H9 (cell line): ENCODE measurements at regions not wholly inside any gene's neighbourhood (a gene's known extent, or its start where the extent isn't known, plus 50 kb on each side); places are given as distances from the start of the nearest gene placed in this dataset.

Experiments used
- DNase-seq: peaks from one replicate; pipeline ENCODE4 v3.0.0-alpha.2; 2017
- H2AFZ ChIP-seq: one replicate; pipeline ENCODE4 v1.6.1; 2013; ENCODE audit warnings: mild to moderate bottlenecking, low read length, control low read depth, moderate library complexity
- H2AK5ac ChIP-seq: 2 replicates; pipeline ENCODE4 v1.6.1; 2013; ENCODE audit warnings: low read length, control low read depth, mixed read lengths; ENCODE audit not compliant: insufficient read length
- H2BK120ac ChIP-seq: one replicate; pipeline ENCODE4 v1.6.1; 2013; ENCODE audit warnings: low read depth, mild to moderate bottlenecking, low read length, control low read depth, inconsistent platforms; ENCODE audit not compliant: poor library complexity, severe bottlenecking
- H2BK12ac ChIP-seq: 2 replicates; pipeline ENCODE4 v1.6.1; 2013; ENCODE audit warnings: low read length, control low read depth, mixed read lengths, low read depth; ENCODE audit not compliant: insufficient read length
- H2BK15ac ChIP-seq: 2 replicates; pipeline ENCODE4 v1.6.1; 2013; ENCODE audit warnings: low read depth, low read length, control low read depth
- H2BK20ac ChIP-seq: one replicate; pipeline ENCODE4 v1.6.1; 2013; ENCODE audit warnings: low read depth, mild to moderate bottlenecking, low read length, control low read depth, inconsistent platforms; ENCODE audit not compliant: poor library complexity, severe bottlenecking
- H2BK5ac ChIP-seq: 2 replicates; pipeline ENCODE4 v1.6.1; 2013; ENCODE audit warnings: low read length, control low read depth, mixed read lengths; ENCODE audit not compliant: insufficient read length
- H3K14ac ChIP-seq: 2 replicates; pipeline ENCODE4 v1.6.1; 2013; ENCODE audit warnings: low read length, control low read depth; ENCODE audit not compliant: insufficient read depth
- H3K18ac ChIP-seq: 2 replicates; pipeline ENCODE4 v1.6.1; 2013; ENCODE audit warnings: low read depth, mild to moderate bottlenecking, mixed read lengths, low read length, control low read depth; ENCODE audit not compliant: insufficient read length
- H3K23ac ChIP-seq: 2 replicates; pipeline ENCODE4 v1.6.1; 2013; ENCODE audit warnings: low read length, control low read depth, mixed read lengths, low read depth; ENCODE audit not compliant: insufficient read length
- H3K23me2 ChIP-seq: 2 replicates; pipeline ENCODE4 v1.6.1; 2013; ENCODE audit warnings: low read depth, mild to moderate bottlenecking, mixed read lengths, low read length, control low read depth; ENCODE audit not compliant: insufficient read length, poor library complexity, severe bottlenecking
- H3K27ac ChIP-seq: 2 replicates; pipeline ENCODE4 v1.5.1; 2013; ENCODE audit warnings: low read length, control low read depth, mixed read lengths, low read depth; ENCODE audit not compliant: insufficient read length
- H3K27me3 ChIP-seq: 2 replicates; pipeline ENCODE4 v1.6.1; 2013; ENCODE audit warnings: low read length, control low read depth, inconsistent platforms; ENCODE audit not compliant: insufficient read depth
- H3K4ac ChIP-seq: 2 replicates; pipeline ENCODE4 v1.6.1; 2013; ENCODE audit warnings: low read depth, mild to moderate bottlenecking, control low read depth, inconsistent platforms, low read length, moderate library complexity
- H3K4me1 ChIP-seq: 2 replicates; pipeline ENCODE4 v1.6.1; 2013; ENCODE audit warnings: low read length, control low read depth, inconsistent platforms; ENCODE audit not compliant: insufficient read depth
- H3K4me2 ChIP-seq: 2 replicates; pipeline ENCODE4 v1.6.1; 2013; ENCODE audit warnings: low read length, control low read depth, mixed read lengths; ENCODE audit not compliant: insufficient read length, insufficient read depth
- H3K56ac ChIP-seq: 2 replicates; pipeline ENCODE4 v1.6.1; 2013; ENCODE audit warnings: low read depth, mild to moderate bottlenecking, mixed read lengths, low read length, control low read depth; ENCODE audit not compliant: insufficient read length
- H3K79me1 ChIP-seq: 2 replicates; pipeline ENCODE4 v1.6.1; 2013; ENCODE audit warnings: low read depth, mild to moderate bottlenecking, moderate library complexity, low read length, control low read depth, inconsistent platforms; ENCODE audit not compliant: insufficient read depth, poor library complexity, severe bottlenecking
- H3K79me2 ChIP-seq: 2 replicates; pipeline ENCODE4 v1.6.1; 2013; ENCODE audit warnings: low read length, control low read depth, inconsistent platforms; ENCODE audit not compliant: insufficient read depth
- H3K9ac ChIP-seq: 2 replicates; pipeline ENCODE4 v1.6.1; 2013; ENCODE audit warnings: low read length, control low read depth, mixed read lengths; ENCODE audit not compliant: insufficient read length; ENCODE audit errors: extremely low read depth
- H3K9me3 ChIP-seq: one replicate; pipeline ENCODE4 v1.6.1; 2013; ENCODE audit warnings: low read depth, low read length, inconsistent platforms; ENCODE audit not compliant: control insufficient read depth
- H3T11ph ChIP-seq: one replicate; pipeline ENCODE4 v1.6.1; 2013; ENCODE audit warnings: mild to moderate bottlenecking, low read length, control low read depth, inconsistent platforms
- H4K20me1 ChIP-seq: one replicate; pipeline ENCODE4 v1.6.1; 2013; ENCODE audit not compliant: control insufficient read depth, insufficient read length, insufficient read depth
- H4K5ac ChIP-seq: 2 replicates; pipeline ENCODE4 v1.6.1; 2013; ENCODE audit warnings: low read depth, mild to moderate bottlenecking, mixed read lengths, low read length, control low read depth; ENCODE audit not compliant: insufficient read length
- H4K8ac ChIP-seq: replicated peaks from 2 replicates; pipeline ENCODE4 v1.6.1; 2013; ENCODE audit warnings: low read length, control low read depth, mixed read lengths, low read depth; ENCODE audit not compliant: insufficient read length
- H4K91ac ChIP-seq: 2 replicates; pipeline ENCODE4 v1.6.1; 2013; ENCODE audit warnings: low read depth, mild to moderate bottlenecking, moderate library complexity, mixed read lengths, low read length, control low read depth; ENCODE audit not compliant: insufficient read length
- H3K27ac Mint-ChIP-seq, 3 experiments: 2 replicates in 2 of 3; 3 replicates in 1 of 3; pipeline ENCODE4 v1.8.0; 2020 to 2021; ENCODE audit warnings: mixed read lengths in 3 of 3, mild to moderate bottlenecking in 1 of 3, moderate library complexity in 1 of 3
- H3K27me3 Mint-ChIP-seq: 2 replicates; pipeline ENCODE4 v1.8.0; 2021; ENCODE audit warnings: low read depth, mild to moderate bottlenecking, moderate library complexity, mixed read lengths
- H3K36me3 Mint-ChIP-seq, 3 experiments: 2 replicates in 2 of 3; 3 replicates in 1 of 3; pipeline ENCODE4 v1.8.0; 2020 to 2021; ENCODE audit warnings: low read depth in 3 of 3, mixed read lengths in 3 of 3; ENCODE audit not compliant: insufficient read depth in 1 of 3
- H3K4me1 Mint-ChIP-seq, 2 experiments: 2 replicates each; pipeline ENCODE4 v1.8.0; 2020; ENCODE audit warnings: mixed read lengths in 2 of 2
- H3K4me3 Mint-ChIP-seq, 2 experiments: 2 replicates in 1 of 2; 3 replicates in 1 of 2; pipeline ENCODE4 v1.8.0; 2020 to 2021; ENCODE audit warnings: mild to moderate bottlenecking in 2 of 2, mixed read lengths in 2 of 2, moderate library complexity in 1 of 2
- H3K9me3 Mint-ChIP-seq, 2 experiments: 2 replicates in 1 of 2; 3 replicates in 1 of 2; pipeline ENCODE4 v1.8.0; 2020; ENCODE audit warnings: mild to moderate bottlenecking in 2 of 2, mixed read lengths in 2 of 2, moderate library complexity in 1 of 2
- WGBS: extraction: QIAGEN DNeasy Blood & Tissue Kit; methylation state at CpG from one replicate; pipeline ENCODE4 v1.1.7; 2013; ENCODE audit warnings: missing lambda C conversion rate, low lambda C conversion rate, mixed read lengths; ENCODE audit not compliant: insufficient read length; ENCODE audit errors: extremely low coverage; 5-methylcytosine and 5-hydroxymethylcytosine counted together
- TF ChIP-seq, protein P1 (sequence below): fragments of 200-600 bp; sonication (generic); conservative IDR thresholded peaks from 3 replicates; pipeline ENCODE4 v1.8.0; 2021; ENCODE audit warnings: antibody characterized with exemption, mild to moderate bottlenecking

DNA sequence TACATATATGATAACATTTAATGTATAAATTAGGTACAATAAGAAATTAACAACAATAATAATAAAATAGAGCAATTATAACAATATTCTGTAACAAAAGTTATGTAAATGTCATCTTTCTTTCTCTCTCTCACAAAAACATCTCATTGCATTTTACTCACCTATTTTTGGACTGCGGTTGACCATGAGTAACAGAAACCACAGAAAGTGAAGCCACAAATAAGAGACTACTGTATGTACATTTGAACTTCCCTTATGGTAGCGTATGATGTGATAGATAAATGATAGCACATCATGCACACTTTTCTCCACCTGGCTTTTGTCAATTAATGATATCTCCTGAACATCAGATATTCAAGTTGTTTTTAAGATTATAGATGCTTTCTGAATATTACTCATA lies 80.5 kb downstream of the HNRNPD start:
- Histone ChIP-seq H4K91ac (no peak overlapping the region), H3K4me2 (no peak overlapping the region), H3K23ac (no peak overlapping the region), H2AFZ (no peak overlapping the region), H3K27me3 (no peaks in the 10 kb centered on the region), H3K79me1 (no peaks in the 10 kb centered on the region), H3K14ac (no peak overlapping the region), H4K8ac (no peak overlapping the region), H2BK20ac (no peak overlapping the region), H3K56ac (no peak overlapping the region), H2AK5ac (no peak overlapping the region), H3K9ac (no peak overlapping the region), H2BK15ac (no peak overlapping the region), H3K9me3 (no peaks in the 10 kb centered on the region), H2BK5ac (no peak overlapping the region), H3K18ac (no peak overlapping the region), H4K5ac (no peak overlapping the region), H3K4me1 (no peaks in the 10 kb centered on the region), H2BK120ac (no peak overlapping the region), H3K27ac (no peak overlapping the region), H3K4ac (no peak overlapping the region), H3K23me2 (no peaks in the 10 kb centered on the region), H4K20me1 (no peaks in the 10 kb centered on the region), H3K79me2 (no peaks in the 10 kb centered on the region), H3T11ph (no peak overlapping the region), H2BK12ac (no peak overlapping the region)
- Mint-ChIP-seq H3K4me1 (no peaks in the 10 kb centered on the region), H3K4me3 (no peak overlapping the region), H3K36me3 (no peaks in the 10 kb centered on the region), H3K27ac (no peak overlapping the region), H3K27me3 (no peaks in the 10 kb centered on the region; the same call in 1 of the 2 replicates), H3K9me3 (no peaks in the 10 kb centered on the region)
- no peak for DNase-seq
- TF ChIP-seq, protein P1, sequence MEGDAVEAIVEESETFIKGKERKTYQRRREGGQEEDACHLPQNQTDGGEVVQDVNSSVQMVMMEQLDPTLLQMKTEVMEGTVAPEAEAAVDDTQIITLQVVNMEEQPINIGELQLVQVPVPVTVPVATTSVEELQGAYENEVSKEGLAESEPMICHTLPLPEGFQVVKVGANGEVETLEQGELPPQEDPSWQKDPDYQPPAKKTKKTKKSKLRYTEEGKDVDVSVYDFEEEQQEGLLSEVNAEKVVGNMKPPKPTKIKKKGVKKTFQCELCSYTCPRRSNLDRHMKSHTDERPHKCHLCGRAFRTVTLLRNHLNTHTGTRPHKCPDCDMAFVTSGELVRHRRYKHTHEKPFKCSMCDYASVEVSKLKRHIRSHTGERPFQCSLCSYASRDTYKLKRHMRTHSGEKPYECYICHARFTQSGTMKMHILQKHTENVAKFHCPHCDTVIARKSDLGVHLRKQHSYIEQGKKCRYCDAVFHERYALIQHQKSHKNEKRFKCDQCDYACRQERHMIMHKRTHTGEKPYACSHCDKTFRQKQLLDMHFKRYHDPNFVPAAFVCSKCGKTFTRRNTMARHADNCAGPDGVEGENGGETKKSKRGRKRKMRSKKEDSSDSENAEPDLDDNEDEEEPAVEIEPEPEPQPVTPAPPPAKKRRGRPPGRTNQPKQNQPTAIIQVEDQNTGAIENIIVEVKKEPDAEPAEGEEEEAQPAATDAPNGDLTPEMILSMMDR: no peak
- WGBS: no CpG with 5 or more reads among the region's 2 CpGs
